Upper lobe of left lung (tissue), 4 donors: ENCODE measurements at regions not wholly inside any gene's neighbourhood (a gene's known extent, or its start where the extent isn't known, plus 50 kb on each side); places are given as distances from the start of the nearest gene placed in this dataset.

Experiments
- EP300 ChIP-seq, 4 donors: sonication (generic); formaldehyde crosslinking; IDR thresholded peaks; one replicate each; pipeline ENCODE4 v1.5.1; 2017; ENCODE audit warnings: antibody characterized with exemption in 4 of 4, control low read depth in 2 of 4
- POLR2A ChIP-seq, 4 donors: fragments of 450-650 bp; IDR thresholded peaks; one replicate each; pipeline ENCODE4 v1.5.1; 2016 to 2017; ENCODE audit warnings: antibody characterized with exemption in 4 of 4, mild to moderate bottlenecking in 2 of 4
- POLR2AphosphoS5 ChIP-seq, 2 donors: sonication (generic); formaldehyde crosslinking; IDR thresholded peaks; one replicate each; pipeline ENCODE4 v1.5.1; 2017; ENCODE audit warnings: antibody characterized with exemption in 2 of 2
- TF ChIP-seq, protein P1 (sequence below), 6 experiments: fragments of 450-650 bp in 4 of 6; fragments of 200-600 bp in 2 of 6; sonication (generic) in 2 of 6; IDR thresholded peaks; one replicate each; pipeline ENCODE4 v1.5.1; 2016 to 2019; ENCODE audit warnings: antibody characterized with exemption in 6 of 6

DNA sequence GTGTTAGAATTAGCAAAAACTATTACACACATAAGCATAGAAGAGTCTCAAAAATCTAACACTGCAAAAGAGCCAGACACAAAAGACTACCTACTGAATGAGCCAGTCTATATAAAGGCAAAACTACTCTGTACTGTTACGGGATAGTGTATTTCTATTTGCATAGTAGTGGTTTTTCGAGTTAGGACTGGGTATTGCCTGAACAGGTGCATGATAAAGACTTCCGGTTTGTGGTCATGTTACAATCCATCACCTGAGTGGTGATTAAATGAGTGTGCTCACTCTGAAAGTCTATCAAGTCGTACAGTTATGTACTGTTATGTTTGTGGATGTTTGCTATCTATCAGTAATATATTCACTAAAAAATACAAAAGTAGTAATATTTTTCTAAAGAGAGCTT is 523.3 kb upstream of the SYT4 start:
- TF ChIP-seq POLR2A (IDR thresholded peaks at IDR 0.05) = no peak
- TF ChIP-seq EP300 (IDR thresholded peaks at IDR 0.05) = no peak
- TF ChIP-seq, protein P1, sequence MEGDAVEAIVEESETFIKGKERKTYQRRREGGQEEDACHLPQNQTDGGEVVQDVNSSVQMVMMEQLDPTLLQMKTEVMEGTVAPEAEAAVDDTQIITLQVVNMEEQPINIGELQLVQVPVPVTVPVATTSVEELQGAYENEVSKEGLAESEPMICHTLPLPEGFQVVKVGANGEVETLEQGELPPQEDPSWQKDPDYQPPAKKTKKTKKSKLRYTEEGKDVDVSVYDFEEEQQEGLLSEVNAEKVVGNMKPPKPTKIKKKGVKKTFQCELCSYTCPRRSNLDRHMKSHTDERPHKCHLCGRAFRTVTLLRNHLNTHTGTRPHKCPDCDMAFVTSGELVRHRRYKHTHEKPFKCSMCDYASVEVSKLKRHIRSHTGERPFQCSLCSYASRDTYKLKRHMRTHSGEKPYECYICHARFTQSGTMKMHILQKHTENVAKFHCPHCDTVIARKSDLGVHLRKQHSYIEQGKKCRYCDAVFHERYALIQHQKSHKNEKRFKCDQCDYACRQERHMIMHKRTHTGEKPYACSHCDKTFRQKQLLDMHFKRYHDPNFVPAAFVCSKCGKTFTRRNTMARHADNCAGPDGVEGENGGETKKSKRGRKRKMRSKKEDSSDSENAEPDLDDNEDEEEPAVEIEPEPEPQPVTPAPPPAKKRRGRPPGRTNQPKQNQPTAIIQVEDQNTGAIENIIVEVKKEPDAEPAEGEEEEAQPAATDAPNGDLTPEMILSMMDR (IDR thresholded peaks at IDR 0.05) = no peak
- no peak for TF ChIP-seq POLR2AphosphoS5 (IDR thresholded peaks at IDR 0.05)
